ENCODE measurements at regions not wholly inside any gene's neighbourhood (a gene's known extent, or its start where the extent isn't known, plus 50 kb on each side); places are given as distances from the start of the nearest gene placed in this dataset.

- DNase-seq (ENCODE audit: low read depth): no peak
- TF ChIP-seq, protein P1, sequence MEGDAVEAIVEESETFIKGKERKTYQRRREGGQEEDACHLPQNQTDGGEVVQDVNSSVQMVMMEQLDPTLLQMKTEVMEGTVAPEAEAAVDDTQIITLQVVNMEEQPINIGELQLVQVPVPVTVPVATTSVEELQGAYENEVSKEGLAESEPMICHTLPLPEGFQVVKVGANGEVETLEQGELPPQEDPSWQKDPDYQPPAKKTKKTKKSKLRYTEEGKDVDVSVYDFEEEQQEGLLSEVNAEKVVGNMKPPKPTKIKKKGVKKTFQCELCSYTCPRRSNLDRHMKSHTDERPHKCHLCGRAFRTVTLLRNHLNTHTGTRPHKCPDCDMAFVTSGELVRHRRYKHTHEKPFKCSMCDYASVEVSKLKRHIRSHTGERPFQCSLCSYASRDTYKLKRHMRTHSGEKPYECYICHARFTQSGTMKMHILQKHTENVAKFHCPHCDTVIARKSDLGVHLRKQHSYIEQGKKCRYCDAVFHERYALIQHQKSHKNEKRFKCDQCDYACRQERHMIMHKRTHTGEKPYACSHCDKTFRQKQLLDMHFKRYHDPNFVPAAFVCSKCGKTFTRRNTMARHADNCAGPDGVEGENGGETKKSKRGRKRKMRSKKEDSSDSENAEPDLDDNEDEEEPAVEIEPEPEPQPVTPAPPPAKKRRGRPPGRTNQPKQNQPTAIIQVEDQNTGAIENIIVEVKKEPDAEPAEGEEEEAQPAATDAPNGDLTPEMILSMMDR (IDR thresholded peaks at IDR 0.05; ENCODE audit: control insufficient read depth, insufficient read depth, low read depth, low read length, missing control alignments): no peak
- H3K4me3 ChIP-seq (ENCODE audit: control insufficient read depth, low read depth, low read length): no peak overlapping the region
Observed at GRCh38 chr2:186959486-186959885, 110.5 kb upstream of the ZSWIM2 start.

- DNase-seq (ENCODE audit: low read depth): peak; percentile 3
- no peak overlapping the region for H3K4me3 ChIP-seq (ENCODE audit: control insufficient read depth, low read depth, low read length)
- TF ChIP-seq, protein P1 (IDR thresholded peaks at IDR 0.05; ENCODE audit: control insufficient read depth, insufficient read depth, low read depth, low read length, missing control alignments): no peak
Observed at GRCh38 chr2:186950694-186951093, 101.7 kb upstream of the ZSWIM2 start.

GRCh38 chr2:186949726-186950256 is 100.8 kb upstream of the ZSWIM2 start:
- DNase-seq (ENCODE audit: low read depth): no peak
- TF ChIP-seq, protein P1 (IDR thresholded peaks at IDR 0.05; ENCODE audit: control insufficient read depth, insufficient read depth, low read depth, low read length, missing control alignments): no peak
- H3K4me3 ChIP-seq (ENCODE audit: control insufficient read depth, low read depth, low read length): no peak overlapping the region

- TF ChIP-seq, protein P1 (IDR thresholded peaks at IDR 0.05; ENCODE audit: control insufficient read depth, insufficient read depth, low read depth, low read length, missing control alignments): no peak
- no peak for DNase-seq (ENCODE audit: low read depth)
- no peak overlapping the region for H3K4me3 ChIP-seq (ENCODE audit: control insufficient read depth, low read depth, low read length)
Observed at GRCh38 chr2:186947516-186947915, 98.5 kb upstream of the ZSWIM2 start.

DNA sequence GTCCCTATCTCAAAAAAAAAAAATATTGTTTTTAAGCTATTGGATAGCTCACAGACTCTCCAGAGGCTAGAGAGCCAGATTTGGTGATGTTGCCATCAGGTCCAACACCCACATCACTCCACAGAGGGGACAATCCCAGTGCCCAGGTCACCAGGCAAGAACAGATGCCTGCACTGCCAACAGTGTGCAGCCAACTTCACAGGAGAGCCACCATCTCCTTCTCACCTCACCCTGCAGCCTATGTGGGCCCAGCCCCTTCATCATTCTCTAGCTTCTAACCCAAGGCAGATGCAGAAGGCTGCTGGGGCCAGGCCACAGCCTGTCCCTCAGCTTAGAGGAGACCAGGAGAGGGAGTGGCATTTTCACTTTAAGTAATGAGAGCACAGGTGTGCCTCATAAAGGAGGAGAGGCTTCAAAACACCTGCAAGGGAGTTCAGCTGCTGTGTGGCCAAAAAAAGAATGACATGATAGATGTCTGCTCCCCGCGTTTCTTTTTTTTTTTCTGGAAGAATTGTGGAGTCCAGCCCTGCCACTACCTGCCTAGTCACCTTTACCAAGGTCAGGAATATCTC is 98.0 kb upstream of the ZSWIM2 start:
- no peak overlapping the region for H3K4me3 ChIP-seq (ENCODE audit: control insufficient read depth, low read depth, low read length)
- TF ChIP-seq, protein P1 (IDR thresholded peaks at IDR 0.05; ENCODE audit: control insufficient read depth, insufficient read depth, low read depth, low read length, missing control alignments): no peak
- DNase-seq (ENCODE audit: low read depth): no peak

GRCh38 chr2:186941853-186942252 is 92.9 kb upstream of the ZSWIM2 start:
- H3K4me3 ChIP-seq (ENCODE audit: control insufficient read depth, low read depth, low read length): no peak overlapping the region
- DNase-seq (ENCODE audit: low read depth): no peak
- TF ChIP-seq, protein P1 (IDR thresholded peaks at IDR 0.05; ENCODE audit: control insufficient read depth, insufficient read depth, low read depth, low read length, missing control alignments): no peak
